Spleen (tissue), 11 donors: ENCODE measurements at regions not wholly inside any gene's neighbourhood (a gene's known extent, or its start where the extent isn't known, plus 50 kb on each side); places are given as distances from the start of the nearest gene placed in this dataset.

Experiments
- DNase-seq: peaks from one replicate; pipeline ENCODE4 v3.0.0-alpha.2; 2020
- H3K27ac ChIP-seq, 8 donors: fragments of 200-600 bp; sonication (generic) in 7 of 8; 1 replicate in 4 of 8; 2 replicates in 4 of 8; pipeline versions ENCODE4 v1.5.0 to v1.8.0; 2016 to 2021; ENCODE audit warnings: inconsistent platforms in 4 of 8, mild to moderate bottlenecking in 4 of 8, moderate library complexity in 1 of 8
- H3K27me3 ChIP-seq, 7 donors: fragments of 200-600 bp; sonication (generic) in 6 of 7; replicated peaks in 1 of 7; 1 replicate in 4 of 7; 2 replicates in 3 of 7; pipeline versions ENCODE4 v1.5.0 to v1.8.0; 2016 to 2021; ENCODE audit warnings: inconsistent platforms in 3 of 7, mild to moderate bottlenecking in 1 of 7
- H3K36me3 ChIP-seq, 6 donors: fragments of 200-600 bp; sonication (generic) in 5 of 6; 1 replicate in 4 of 6; 2 replicates in 2 of 6; pipeline versions ENCODE4 v1.5.0 to v1.8.0; 2016 to 2021; ENCODE audit warnings: inconsistent platforms in 2 of 6
- H3K4me1 ChIP-seq, 6 donors: fragments of 200-600 bp; sonication (generic) in 5 of 6; 1 replicate in 3 of 6; 2 replicates in 3 of 6; pipeline versions ENCODE4 v1.5.0 to v1.8.0; 2016 to 2021; ENCODE audit warnings: inconsistent platforms in 3 of 6
- H3K4me3 ChIP-seq, 8 donors: fragments of 200-600 bp; sonication (generic) in 7 of 8; 1 replicate in 4 of 8; 2 replicates in 4 of 8; pipeline versions ENCODE4 v1.5.0 to v1.8.0; 2016 to 2021; ENCODE audit warnings: inconsistent platforms in 4 of 8, mild to moderate bottlenecking in 4 of 8, moderate library complexity in 2 of 8
- H3K9me3 ChIP-seq, 8 donors: fragments of 200-600 bp; sonication (generic) in 7 of 8; 1 replicate in 4 of 8; 2 replicates in 4 of 8; pipeline versions ENCODE4 v1.5.0 to v1.8.0; 2016 to 2021; ENCODE audit warnings: inconsistent platforms in 4 of 8
- CTCF ChIP-seq, 11 experiments: fragments of 200-600 bp in 7 of 11; fragments of 450-650 bp in 4 of 11; sonication (generic) in 4 of 11; IDR thresholded peaks in 8 of 11; conservative IDR thresholded peaks in 3 of 11; 1 replicate in 7 of 11; 2 replicates in 4 of 11; pipeline versions ENCODE4 v1.4.0 to v1.8.0; 2016 to 2021; ENCODE audit warnings: antibody characterized with exemption in 11 of 11, inconsistent platforms in 4 of 11, mild to moderate bottlenecking in 1 of 11
- POLR2A ChIP-seq, 3 donors: fragments of 450-650 bp; IDR thresholded peaks; one replicate each; pipeline ENCODE4 v1.5.1; 2017; ENCODE audit warnings: antibody characterized with exemption in 3 of 3, mild to moderate bottlenecking in 1 of 3
- POLR2AphosphoS5 ChIP-seq, 3 donors: sonication (generic); formaldehyde crosslinking; IDR thresholded peaks; one replicate each; pipeline ENCODE4 v1.5.1; 2017; ENCODE audit warnings: antibody characterized with exemption in 3 of 3
- WGBS, 5 donors: extraction: QIAGEN DNeasy Blood & Tissue Kit in 3 of 5; methylation state at CpG; one replicate each; pipeline versions ENCODE4 v1.1.5 to v1.1.7; 2013 to 2018; 5-methylcytosine and 5-hydroxymethylcytosine counted together
- intact Hi-C: fragments of 100-400 bp; cut with DNase I; formaldehyde crosslinking; loops from one replicate; pipeline ENCODE4 v1.15.0; 2023; ENCODE audit warnings: low total_unique reads
- small RNA-seq, 4 donors: library from RNA; depleted of rRNA; stranded (forward); fragments of <200 nt; gene quantifications; one replicate each; pipeline ENCODE3, GENCODE V24; 2016
- donor health status: healthy with polysubstance abuse.
- donor health status: DM: no; HTN: no; CAD: no; lungs with moderate emphysema.
- donor health status: DM: no; HTN: no; CAD: no.
- donor health status: Bipolar disorder and iron deficiency.
- donor health status: healthy.
- donor health status: DM: no; HTN: no; CAD: no.
- donor health status: DM: yes; HTN: yes; CAD: no.

GRCh38 chr1:63269571-63269970 lies 52.8 kb upstream of the FOXD3 start:
- WGBS, 5 donors = 60 to 71% (median 64%) methylated on average over 3 of the region's 3 CpGs
- Histone ChIP-seq H3K9me3 (no peaks in the 10 kb centered on the region), H3K4me3 (no peak overlapping the region), H3K4me1 (no peaks in the 10 kb centered on the region), H3K27ac (no peak overlapping the region), H3K36me3 (no peaks in the 10 kb centered on the region), H3K27me3 (peaks cover 0 to 51% (median under 1%) of the 10 kb centered on the region in 7 donors)
- DNase-seq = no peak
- intact Hi-C loops = no loop called here
- no peak for TF ChIP-seq POLR2A (IDR thresholded peaks at IDR 0.05)
- no peak for TF ChIP-seq POLR2AphosphoS5 (IDR thresholded peaks at IDR 0.05)
- TF ChIP-seq CTCF (IDR thresholded peaks at IDR 0.05 in 8 of 11, conservative IDR thresholded peaks at IDR 0.05 in 3 of 11) = no peak

Small RNA genes in the stretch of these regions (small RNA-seq; reads per million reads assigned to genes)
- 0 reads per million in 4 donors for gene RNA5SP49
